OCI-LY1 (cell line): ENCODE measurements at regions not wholly inside any gene's neighbourhood (a gene's known extent, or its start where the extent isn't known, plus 50 kb on each side); places are given as distances from the start of the nearest gene placed in this dataset.

Experiments
- EZH2 ChIP-seq: fragments of 200-600 bp; sonication (generic), shearing (Covaris generic); IDR thresholded peaks from 2 replicates; pipeline ENCODE4 v1.8.0; 2017; ENCODE audit warnings: borderline replicate concordance, mixed run types, mild to moderate bottlenecking, antibody characterized with exemption, low read length, moderate library complexity, mixed read lengths
- TF ChIP-seq, protein P1 (sequence below): fragments of 200-600 bp; sonication (generic), shearing (Covaris generic); IDR thresholded peaks from 2 replicates; pipeline ENCODE4 v1.5.1; 2017; ENCODE audit warnings: mild to moderate bottlenecking, antibody characterized with exemption, low read length, moderate library complexity, mixed read lengths

- TF ChIP-seq, protein P1, sequence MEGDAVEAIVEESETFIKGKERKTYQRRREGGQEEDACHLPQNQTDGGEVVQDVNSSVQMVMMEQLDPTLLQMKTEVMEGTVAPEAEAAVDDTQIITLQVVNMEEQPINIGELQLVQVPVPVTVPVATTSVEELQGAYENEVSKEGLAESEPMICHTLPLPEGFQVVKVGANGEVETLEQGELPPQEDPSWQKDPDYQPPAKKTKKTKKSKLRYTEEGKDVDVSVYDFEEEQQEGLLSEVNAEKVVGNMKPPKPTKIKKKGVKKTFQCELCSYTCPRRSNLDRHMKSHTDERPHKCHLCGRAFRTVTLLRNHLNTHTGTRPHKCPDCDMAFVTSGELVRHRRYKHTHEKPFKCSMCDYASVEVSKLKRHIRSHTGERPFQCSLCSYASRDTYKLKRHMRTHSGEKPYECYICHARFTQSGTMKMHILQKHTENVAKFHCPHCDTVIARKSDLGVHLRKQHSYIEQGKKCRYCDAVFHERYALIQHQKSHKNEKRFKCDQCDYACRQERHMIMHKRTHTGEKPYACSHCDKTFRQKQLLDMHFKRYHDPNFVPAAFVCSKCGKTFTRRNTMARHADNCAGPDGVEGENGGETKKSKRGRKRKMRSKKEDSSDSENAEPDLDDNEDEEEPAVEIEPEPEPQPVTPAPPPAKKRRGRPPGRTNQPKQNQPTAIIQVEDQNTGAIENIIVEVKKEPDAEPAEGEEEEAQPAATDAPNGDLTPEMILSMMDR, result no peak
- no peak for TF ChIP-seq EZH2
These were observed 191.5 kb upstream of the SHISA6 start for GRCh38 chr17:11049539-11049938.
